ENCODE measurements at regions not wholly inside any gene's neighbourhood (a gene's known extent, or its start where the extent isn't known, plus 50 kb on each side); places are given as distances from the start of the nearest gene placed in this dataset.
"Not testable (repeated sequence)": the region's sequence is repeated elsewhere in the genome, so short reads cannot be mapped to it uniquely, and the experiment has no call there.

DNA sequence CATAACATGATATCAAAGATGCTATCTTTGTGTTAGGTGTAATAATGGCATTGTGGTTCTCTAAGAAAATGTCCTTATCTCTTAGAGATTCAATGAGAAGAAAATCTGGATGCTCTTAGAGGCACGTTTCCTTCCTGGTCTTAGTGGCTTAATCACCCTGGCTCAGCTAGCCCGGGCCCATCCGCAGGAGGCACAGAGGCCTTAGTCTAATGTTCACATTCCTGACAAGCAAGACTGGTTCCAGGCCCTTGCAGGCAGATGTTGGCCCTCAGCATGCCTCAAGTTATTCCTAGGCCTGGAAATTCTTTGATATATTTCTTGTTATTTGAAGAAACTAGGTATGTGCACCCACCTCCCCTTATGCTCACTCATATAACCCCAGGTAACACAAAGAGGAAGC lies 357.6 kb downstream of the SFMBT2 start:
- no peak overlapping the region for H3K4me3 ChIP-seq (ENCODE audit: low read depth, low read length)
- DNase-seq (ENCODE audit: low read depth, low spot score) = no peak
- TF ChIP-seq, protein P1, sequence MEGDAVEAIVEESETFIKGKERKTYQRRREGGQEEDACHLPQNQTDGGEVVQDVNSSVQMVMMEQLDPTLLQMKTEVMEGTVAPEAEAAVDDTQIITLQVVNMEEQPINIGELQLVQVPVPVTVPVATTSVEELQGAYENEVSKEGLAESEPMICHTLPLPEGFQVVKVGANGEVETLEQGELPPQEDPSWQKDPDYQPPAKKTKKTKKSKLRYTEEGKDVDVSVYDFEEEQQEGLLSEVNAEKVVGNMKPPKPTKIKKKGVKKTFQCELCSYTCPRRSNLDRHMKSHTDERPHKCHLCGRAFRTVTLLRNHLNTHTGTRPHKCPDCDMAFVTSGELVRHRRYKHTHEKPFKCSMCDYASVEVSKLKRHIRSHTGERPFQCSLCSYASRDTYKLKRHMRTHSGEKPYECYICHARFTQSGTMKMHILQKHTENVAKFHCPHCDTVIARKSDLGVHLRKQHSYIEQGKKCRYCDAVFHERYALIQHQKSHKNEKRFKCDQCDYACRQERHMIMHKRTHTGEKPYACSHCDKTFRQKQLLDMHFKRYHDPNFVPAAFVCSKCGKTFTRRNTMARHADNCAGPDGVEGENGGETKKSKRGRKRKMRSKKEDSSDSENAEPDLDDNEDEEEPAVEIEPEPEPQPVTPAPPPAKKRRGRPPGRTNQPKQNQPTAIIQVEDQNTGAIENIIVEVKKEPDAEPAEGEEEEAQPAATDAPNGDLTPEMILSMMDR (IDR thresholded peaks at IDR 0.05; ENCODE audit: insufficient read depth, low read length, missing control alignments) = no peak
- CTCF ChIA-PET = no interaction called here
- POLR2A ChIA-PET = no interaction called here

DNA sequence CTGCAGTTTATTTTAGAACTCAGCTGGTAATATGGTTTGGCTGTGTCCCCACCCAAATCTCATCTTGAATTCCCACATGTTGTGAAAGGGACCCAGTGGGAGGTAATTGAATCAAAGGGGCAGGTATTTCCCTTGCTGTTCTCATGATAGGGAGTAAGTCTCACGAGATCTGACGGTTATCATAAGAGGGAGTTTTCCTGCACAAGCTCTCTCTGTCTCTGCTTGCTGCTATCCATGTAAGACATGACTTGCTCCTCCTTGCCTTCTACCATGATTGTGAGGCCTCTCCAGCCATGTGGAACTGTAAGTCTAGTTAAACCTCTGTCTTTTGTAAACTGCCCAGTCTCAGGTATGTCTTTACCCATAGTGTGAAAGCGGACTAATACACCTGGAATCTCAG lies 360.8 kb downstream of the SFMBT2 start:
- POLR2A ChIA-PET; CTCF ChIA-PET; H3K4me3 ChIP-seq (ENCODE audit: low read depth, low read length); DNase-seq (ENCODE audit: low read depth, low spot score): not testable (repeated sequence)

DNA sequence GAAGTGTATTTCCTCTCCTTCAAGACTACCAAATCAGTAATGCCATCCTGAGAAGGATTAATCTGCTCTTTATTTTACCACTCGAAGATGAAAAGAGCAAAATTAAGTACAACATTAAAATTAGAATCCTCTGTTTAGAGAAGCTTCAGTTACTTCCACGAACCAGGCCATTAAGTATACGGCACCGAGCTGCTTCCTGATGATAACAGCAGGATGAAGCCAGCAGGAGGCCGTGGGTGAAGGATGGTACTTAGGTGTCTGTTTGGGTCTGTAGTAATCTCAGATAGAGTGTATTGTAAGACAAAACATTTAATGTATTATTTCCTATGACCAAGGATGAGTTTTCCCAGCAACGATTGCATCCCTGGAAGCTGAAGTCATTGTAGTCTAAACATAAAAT lies 362.8 kb downstream of the SFMBT2 start:
- POLR2A ChIA-PET = no interaction called here
- TF ChIP-seq, protein P1 (IDR thresholded peaks at IDR 0.05; ENCODE audit: insufficient read depth, low read length, missing control alignments) = no peak
- no peak for DNase-seq (ENCODE audit: low read depth, low spot score)
- no peak overlapping the region for H3K4me3 ChIP-seq (ENCODE audit: low read depth, low read length)
- CTCF ChIA-PET = no interaction called here

DNA sequence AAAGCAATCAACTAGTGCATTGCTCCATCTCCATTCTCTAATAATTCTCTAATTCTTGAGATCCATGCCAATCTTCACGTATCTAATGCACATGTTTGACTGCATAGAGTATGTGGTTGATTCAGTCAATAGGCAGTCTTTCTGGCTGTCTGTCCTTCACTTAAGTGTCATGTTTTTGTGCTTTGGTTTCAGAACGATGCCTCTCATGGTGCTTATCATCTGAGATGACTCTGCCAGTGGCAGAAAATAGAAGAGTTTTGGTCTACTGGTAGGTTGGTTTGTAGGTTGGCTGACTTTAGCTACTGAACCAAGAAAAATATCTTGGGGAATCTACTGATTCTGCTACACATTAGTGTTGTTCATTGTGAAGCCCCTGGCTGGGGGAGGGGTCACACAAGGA lies 364.2 kb downstream of the SFMBT2 start:
- no peak overlapping the region for H3K4me3 ChIP-seq (ENCODE audit: low read depth, low read length)
- ChIA-PET CTCF (no interaction called here), POLR2A (no interaction called here)
- DNase-seq (ENCODE audit: low read depth, low spot score) = no peak
- TF ChIP-seq, protein P1 (IDR thresholded peaks at IDR 0.05; ENCODE audit: insufficient read depth, low read length, missing control alignments) = no peak

DNA sequence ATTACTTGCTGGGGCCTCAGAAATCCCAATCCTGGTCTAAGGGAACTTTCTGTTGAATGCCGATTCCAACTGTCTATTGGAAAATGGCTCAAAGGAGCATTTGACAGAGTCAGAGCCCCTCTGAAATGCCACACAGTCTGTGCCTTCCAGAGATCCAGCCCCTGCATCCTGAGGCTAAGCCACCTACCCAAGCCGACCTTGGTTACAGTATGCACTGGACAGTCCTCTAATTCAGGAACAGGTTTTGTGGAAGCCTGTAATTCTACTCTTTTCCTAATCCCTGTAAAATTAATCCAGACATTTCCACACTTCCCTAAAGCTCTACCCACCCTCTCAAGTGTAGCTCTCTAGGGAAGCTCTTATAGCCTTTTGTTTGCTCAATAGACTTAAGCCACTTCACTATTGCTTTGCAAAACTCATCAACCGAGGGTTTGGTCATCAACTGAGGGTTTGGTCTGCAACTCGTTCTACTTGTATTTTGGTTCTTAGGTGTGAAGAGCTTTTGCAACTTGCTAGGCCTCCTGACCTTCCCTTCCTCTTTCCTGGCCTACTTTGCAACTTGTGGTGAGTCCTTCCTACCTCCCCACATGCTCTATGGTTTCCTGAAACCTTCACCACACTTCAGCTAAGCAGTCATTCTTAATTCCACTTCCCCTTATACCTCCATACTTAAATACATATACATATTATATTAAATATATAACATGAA lies 364.8 kb downstream of the SFMBT2 start:
- DNase-seq (ENCODE audit: low read depth, low spot score) = no peak
- POLR2A ChIA-PET = no interaction called here
- H3K4me3 ChIP-seq (ENCODE audit: low read depth, low read length) = no peak overlapping the region
- CTCF ChIA-PET = no interaction called here
- TF ChIP-seq, protein P1 (IDR thresholded peaks at IDR 0.05; ENCODE audit: insufficient read depth, low read length, missing control alignments) = no peak

DNA sequence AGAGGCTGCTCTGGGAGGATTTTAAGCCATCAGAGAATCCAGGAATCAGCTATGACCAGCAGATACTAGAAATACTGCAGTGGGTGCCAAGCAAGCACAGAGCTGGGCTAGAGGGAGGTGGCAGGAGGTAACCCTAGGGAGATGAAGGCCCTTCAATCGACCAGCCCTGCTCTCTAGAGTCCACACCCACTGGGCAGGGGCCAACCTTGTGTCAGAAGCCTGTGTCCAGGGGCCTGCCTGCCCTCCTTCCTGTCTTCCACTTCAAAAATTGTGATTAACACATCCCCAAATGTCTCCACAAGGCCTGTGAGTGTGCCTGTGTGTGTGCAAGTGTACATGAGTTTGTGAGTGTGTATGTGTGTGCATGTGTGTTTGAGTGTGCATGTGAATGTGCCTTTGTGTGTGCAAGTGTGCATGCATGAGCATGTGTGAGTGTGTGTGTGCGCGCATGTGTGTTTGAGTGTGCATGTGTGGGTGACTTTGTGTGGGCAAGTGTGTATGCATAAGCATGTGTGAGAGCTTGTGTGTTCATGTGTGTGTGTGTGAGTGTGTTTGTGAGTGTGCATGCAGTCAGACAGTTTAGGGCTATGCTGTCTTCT lies 367.7 kb downstream of the SFMBT2 start:
- ChIA-PET CTCF (no interaction called here), POLR2A (no interaction called here)
- no peak for DNase-seq (ENCODE audit: low read depth, low spot score)
- no peak overlapping the region for H3K4me3 ChIP-seq (ENCODE audit: low read depth, low read length)
- TF ChIP-seq, protein P1 (IDR thresholded peaks at IDR 0.05; ENCODE audit: insufficient read depth, low read length, missing control alignments) = no peak
